Activated naive CD8-positive, alpha-beta T cell treated with anti-CD3 and anti-CD28 coated beads for 36 hours (primary cell): ENCODE measurements at regions not wholly inside any gene's neighbourhood (a gene's known extent, or its start where the extent isn't known, plus 50 kb on each side); places are given as distances from the start of the nearest gene placed in this dataset.
"Not testable (repeated sequence)": the region's sequence is repeated elsewhere in the genome, so short reads cannot be mapped to it uniquely, and the experiment has no call there.

Experiments used
- DNase-seq: peaks from one replicate; pipeline ENCODE4 v3.0.0; 2021
- H3K27ac Mint-ChIP-seq: one replicate; pipeline ENCODE4 v1.8.0; 2022; ENCODE audit warnings: mild to moderate bottlenecking, moderate library complexity, mixed read lengths
- H3K27me3 Mint-ChIP-seq: one replicate; pipeline ENCODE4 v1.8.0; 2022; ENCODE audit warnings: mild to moderate bottlenecking, mixed read lengths
- H3K36me3 Mint-ChIP-seq: one replicate; pipeline ENCODE4 v1.8.0; 2021; ENCODE audit warnings: mild to moderate bottlenecking, mixed read lengths
- H3K4me1 Mint-ChIP-seq: one replicate; pipeline ENCODE4 v1.8.0; 2021; ENCODE audit warnings: mixed read lengths
- H3K4me3 Mint-ChIP-seq: one replicate; pipeline ENCODE4 v1.8.0; 2022; ENCODE audit warnings: mild to moderate bottlenecking, moderate library complexity, mixed read lengths
- H3K9me3 Mint-ChIP-seq: one replicate; pipeline ENCODE4 v1.8.0; 2022; ENCODE audit warnings: mixed read lengths

DNA sequence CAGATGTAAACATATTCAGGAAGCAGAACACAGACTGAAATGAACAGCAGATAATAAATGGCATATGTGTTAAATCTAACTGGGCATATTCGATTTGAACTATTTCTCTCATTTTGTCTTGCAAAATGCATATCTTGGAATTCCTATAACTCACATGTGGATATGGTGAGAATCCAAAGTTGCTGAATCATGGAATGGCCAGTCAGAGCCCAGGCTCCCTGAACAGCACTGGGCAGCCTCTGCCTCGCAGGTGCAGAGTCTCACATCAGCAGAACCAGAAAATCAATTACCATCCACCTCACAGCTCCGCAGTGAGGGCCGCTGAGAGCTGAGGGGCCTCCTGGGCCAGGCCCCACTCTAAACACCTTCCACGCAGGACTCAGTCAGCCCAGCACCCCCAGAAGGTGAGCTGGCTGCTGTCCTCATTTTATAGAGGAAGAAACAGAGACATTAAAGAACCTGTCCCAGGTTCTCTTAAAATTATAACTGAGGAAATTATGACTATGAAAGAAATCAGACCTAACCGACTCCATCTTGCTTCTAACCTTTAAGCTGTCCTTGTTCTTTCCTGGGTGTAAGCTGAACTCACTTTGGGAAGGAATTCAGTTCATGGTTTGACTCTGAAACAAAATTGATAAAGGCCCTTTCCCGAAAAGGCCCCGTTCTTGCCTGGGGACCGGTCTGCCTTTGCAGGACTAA, 269.1 kb upstream of the SFSWAP start:
- H3K27me3 Mint-ChIP-seq, result peaks cover 3% of the 10 kb centered on the region
- no peak overlapping the region for H3K27ac Mint-ChIP-seq
- H3K9me3 Mint-ChIP-seq, result no peaks in the 10 kb centered on the region
- H3K4me3 Mint-ChIP-seq, result no peak overlapping the region
- no peaks in the 10 kb centered on the region for H3K4me1 Mint-ChIP-seq
- DNase-seq, result no peak
- no peaks in the 10 kb centered on the region for H3K36me3 Mint-ChIP-seq

DNA sequence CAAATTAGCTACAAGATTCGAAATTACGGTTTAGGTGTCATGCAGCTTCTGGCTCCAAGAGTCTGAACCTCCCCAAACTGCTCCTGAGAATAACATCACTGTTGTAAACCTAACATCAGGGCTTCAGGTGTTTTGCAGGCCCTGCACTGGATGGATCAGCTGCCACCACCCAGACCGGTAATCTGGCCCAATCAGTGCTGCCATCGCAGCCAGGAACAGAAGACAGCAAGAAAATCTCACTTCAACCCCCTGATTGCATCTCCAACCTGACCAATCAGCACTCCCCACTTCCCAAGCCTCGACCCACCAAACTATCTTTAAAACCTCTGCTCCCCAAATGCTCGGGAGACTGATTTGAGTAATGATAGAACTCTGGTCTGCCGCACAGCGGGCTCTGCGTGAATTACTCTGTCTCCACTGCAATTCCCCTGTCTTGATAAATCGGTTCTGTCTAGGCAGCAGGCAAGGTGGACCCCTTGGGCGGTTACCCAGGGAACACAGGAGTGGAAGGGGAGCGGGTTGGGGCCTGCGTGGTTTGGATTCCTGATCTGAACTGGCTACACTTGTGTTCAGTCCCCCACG, 268.5 kb upstream of the SFSWAP start:
- H3K27ac Mint-ChIP-seq, result no peak overlapping the region
- H3K36me3 Mint-ChIP-seq, result no peaks in the 10 kb centered on the region
- H3K4me3 Mint-ChIP-seq, result no peak overlapping the region
- no peaks in the 10 kb centered on the region for H3K9me3 Mint-ChIP-seq
- no peaks in the 10 kb centered on the region for H3K4me1 Mint-ChIP-seq
- peaks cover 3% of the 10 kb centered on the region for H3K27me3 Mint-ChIP-seq
- no peak for DNase-seq

DNA sequence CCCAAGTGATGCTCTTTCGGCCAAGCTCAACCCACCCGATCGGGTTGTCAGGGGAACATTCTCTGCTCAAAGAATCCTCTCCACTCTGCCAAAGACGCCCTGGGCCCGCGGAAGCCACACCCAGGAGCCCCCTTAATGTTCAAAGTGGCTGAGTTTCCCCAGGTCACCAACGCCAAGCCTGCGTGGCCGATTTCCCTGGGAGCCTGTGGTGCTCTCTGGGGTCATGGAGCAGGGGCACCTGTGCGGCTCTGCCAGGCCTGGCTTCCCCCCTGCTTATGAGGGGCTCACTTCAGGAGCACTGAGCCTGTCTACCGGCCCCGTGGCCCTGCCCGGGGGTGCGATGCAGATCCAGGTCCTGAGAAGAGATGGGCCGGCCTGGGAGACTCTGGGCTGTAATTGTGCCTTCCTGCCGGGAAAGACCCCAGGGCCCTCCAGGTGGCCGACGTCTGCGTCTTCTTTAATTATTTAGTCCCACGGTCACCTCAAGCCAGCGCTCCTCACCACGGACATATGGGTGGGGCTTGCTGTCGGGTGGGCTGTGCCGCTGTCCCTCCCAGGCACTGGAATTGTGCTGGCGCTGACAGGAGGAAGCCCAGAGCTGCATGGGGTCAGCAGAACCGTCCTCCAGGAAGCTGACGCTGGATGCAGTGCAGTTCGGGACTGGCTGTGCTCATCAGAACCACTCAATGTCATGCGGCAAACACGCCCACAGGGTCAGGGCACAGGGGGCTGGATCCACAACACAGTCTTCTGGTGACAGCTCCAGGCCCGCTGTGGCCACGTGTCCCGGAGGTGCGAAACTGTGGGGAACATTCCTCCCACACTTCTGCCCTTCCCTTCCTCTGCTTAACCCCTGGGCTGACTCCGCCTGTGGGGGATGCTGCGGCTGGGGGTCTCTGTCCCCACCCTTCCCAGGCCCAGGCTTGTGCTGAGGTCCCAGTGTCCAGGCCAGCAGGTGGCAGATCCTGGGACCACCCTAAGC, 267.6 kb upstream of the SFSWAP start:
- peaks cover 3% of the 10 kb centered on the region for H3K27me3 Mint-ChIP-seq
- no peak for DNase-seq
- no peaks in the 10 kb centered on the region for H3K4me1 Mint-ChIP-seq
- no peak overlapping the region for H3K27ac Mint-ChIP-seq
- H3K4me3 Mint-ChIP-seq, result no peak overlapping the region
- H3K9me3 Mint-ChIP-seq, result no peaks in the 10 kb centered on the region
- H3K36me3 Mint-ChIP-seq, result no peaks in the 10 kb centered on the region

DNA sequence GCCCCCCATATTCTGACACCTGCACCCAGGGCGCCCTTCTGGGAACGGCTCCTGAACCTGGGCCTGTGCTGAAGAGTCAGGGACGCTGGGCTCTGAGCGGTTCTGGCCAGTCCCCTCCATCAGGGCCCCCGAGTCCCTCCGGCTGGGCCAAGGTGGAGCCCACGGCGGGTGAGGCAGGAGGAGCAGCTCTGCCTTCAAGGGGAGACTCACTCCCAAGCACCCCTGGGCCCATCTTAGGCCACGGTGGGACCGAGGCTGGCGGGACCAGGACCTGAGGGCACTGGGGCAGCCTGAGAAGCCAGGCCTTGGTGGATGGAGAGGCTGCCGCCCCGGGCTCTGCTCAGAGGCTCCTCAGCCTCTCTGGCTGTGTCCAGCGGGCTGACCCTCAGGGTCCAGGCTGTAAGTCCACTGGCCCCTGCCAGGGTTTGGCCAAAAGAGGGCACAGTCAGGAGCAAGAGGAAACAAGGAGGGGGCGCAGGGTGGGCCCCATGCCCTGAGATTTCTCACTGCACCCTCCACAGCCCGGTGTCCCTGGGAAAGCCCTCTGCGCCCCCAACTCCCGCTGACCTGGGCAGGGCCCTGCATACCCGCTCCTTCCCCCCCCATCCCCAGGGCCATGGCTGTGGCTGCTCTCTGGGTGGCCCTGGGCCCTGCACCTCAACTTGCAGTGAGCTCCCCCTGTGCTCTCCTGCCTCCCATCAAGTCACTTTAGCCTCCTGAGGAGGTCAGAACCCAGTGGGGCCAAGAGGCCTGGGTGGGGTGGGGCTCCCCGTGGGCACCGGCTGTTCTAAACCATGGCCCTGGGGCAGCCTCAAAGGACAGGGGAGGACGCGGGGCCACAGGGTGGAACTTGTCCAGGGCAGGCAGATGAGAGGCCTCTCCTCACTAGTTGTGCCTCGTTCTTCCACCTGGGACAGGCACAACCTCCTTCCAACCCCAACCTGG, 266.4 kb upstream of the SFSWAP start:
- no peaks in the 10 kb centered on the region for H3K27me3 Mint-ChIP-seq
- peaks cover 3% of the 10 kb centered on the region for H3K9me3 Mint-ChIP-seq
- DNase-seq, result no peak
- no peaks in the 10 kb centered on the region for H3K36me3 Mint-ChIP-seq
- no peaks in the 10 kb centered on the region for H3K4me1 Mint-ChIP-seq
- no peak overlapping the region for H3K27ac Mint-ChIP-seq
- no peak overlapping the region for H3K4me3 Mint-ChIP-seq

DNA sequence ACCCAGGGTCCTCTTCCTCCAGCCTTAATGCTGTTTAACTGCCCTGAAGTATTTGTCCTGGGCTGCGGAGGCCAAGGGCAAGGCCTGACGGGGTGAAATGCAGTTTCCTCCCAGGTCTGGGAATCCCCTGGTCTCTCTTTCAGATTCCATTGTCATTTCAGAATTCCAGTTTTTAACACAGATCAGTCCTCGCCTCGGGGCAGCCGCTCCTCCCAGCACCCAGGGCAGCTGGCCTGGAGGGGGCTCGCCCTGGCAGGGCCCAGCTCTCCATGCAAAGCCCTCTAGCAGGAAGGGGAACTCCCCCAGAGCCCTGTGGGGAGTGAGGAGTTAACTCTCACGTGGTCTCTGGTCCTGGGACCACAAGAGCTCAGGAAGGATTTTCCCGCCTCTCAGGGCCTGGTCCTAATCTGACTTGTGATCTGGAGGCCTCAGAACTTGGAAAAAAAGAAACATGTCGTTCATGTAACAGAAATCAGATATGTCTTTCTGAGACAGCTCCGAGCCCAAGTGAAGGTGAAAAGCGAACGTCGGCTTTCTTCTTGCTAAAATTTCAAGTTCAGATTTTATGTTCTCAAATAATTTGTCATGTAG, 265.6 kb upstream of the SFSWAP start:
- DNase-seq, result no peak
- Mint-ChIP-seq H3K4me3 (no peak overlapping the region), H3K27ac (no peak overlapping the region), H3K36me3 (no peaks in the 10 kb centered on the region), H3K27me3 (peaks cover 2% of the 10 kb centered on the region), H3K9me3 (peaks cover 4% of the 10 kb centered on the region), H3K4me1 (no peaks in the 10 kb centered on the region)

DNA sequence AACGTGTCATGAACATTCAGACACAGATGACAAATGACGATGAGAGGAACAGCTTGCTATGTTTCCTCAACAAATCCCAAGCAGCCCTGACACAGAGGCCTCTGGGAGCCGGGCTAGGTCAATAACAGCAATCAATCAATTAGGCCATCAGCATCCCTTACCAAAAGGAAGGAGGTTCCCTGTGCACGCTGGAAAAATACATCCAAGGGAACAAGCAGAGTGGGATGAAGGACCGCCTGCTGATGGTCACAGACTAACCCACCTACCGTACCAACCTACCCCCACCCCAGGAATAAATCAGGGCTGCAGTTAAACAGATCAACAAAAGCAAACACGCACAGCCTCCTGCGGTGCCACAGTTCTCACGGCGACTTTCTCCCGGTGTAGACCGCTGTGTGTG, 265.1 kb upstream of the SFSWAP start:
- H3K4me1 Mint-ChIP-seq, result no peaks in the 10 kb centered on the region
- H3K9me3 Mint-ChIP-seq, result peaks cover 7% of the 10 kb centered on the region
- no peak overlapping the region for H3K27ac Mint-ChIP-seq
- DNase-seq, result no peak
- H3K4me3 Mint-ChIP-seq, result no peak overlapping the region
- H3K36me3 Mint-ChIP-seq, result no peaks in the 10 kb centered on the region
- peaks cover 5% of the 10 kb centered on the region for H3K27me3 Mint-ChIP-seq

DNA sequence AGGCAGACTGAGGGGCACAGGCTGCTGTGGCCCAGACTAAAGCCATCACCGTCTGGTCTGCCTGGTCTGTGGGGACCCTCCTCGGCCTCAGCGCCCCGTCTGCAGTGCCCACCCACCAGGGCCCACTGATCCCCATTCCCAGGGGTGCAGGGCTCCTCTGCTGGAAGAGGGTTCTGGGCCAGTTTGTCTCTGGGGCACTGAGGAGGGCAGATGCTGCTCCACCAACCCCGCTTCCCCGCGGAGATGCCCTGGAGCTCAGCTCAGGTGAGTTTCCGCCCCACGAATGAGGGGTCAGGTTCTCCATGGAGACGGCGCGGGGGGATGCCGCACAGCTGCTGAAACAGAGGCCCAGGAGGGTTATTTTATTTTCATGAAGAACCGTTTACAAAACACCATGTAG, 263.3 kb upstream of the SFSWAP start:
- H3K4me3 Mint-ChIP-seq, H3K4me1 Mint-ChIP-seq, H3K27ac Mint-ChIP-seq, H3K36me3 Mint-ChIP-seq, DNase-seq, H3K9me3 Mint-ChIP-seq: not testable (repeated sequence)
- H3K27me3 Mint-ChIP-seq, result peaks cover 17% of the 10 kb centered on the region

DNA sequence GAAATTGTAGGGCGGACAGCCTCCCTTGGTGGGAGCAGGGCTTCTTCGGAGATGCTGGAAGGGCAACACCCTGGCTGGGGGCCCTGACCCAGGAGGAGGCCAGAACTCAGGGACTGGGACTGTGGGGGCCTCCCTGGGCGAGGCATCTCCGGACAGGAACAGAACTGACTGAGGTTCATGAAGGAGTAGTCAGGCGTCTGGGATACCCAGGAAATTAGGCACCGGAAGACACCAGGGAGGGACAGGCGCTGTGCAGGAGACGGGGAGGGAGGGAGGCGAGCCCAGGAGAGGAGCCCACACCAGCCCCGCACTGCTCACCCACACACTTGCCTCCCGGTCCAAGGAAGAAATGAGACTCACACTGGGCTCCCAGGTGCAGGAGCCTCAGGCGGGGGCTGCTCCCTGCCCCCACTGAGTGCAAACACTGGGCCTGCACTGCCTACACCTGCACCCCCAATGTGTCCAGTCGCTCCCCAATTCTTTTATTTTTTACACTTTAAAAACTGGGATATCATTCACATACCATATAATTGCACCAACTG, 262.6 kb upstream of the SFSWAP start:
- Mint-ChIP-seq H3K4me1 (no peaks in the 10 kb centered on the region), H3K36me3 (no peaks in the 10 kb centered on the region), H3K4me3 (no peak overlapping the region), H3K27ac (no peak overlapping the region), H3K27me3 (peaks cover 18% of the 10 kb centered on the region), H3K9me3 (peaks cover 7% of the 10 kb centered on the region)
- no peak for DNase-seq

DNA sequence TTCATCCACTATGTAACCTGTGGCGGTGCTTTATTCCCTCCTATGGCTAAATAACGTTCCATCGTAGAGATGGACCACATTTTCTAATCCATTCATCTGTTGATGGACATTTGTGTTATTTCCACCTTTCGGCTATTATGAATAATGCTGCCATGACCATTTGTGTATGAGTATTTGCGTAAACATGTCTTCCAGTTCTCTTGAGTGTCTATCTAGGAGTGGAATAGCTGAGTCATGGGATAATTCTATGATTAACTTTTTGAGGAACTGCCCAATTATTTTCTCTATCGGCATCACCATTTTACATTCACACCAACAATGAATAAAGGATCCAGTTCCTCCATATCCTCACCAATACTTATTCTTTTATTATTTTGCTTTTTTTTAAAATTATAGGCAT, 261.9 kb upstream of the SFSWAP start:
- DNase-seq, result no peak
- Mint-ChIP-seq H3K4me3 (no peak overlapping the region), H3K27me3 (peaks cover 18% of the 10 kb centered on the region), H3K36me3 (no peaks in the 10 kb centered on the region), H3K9me3 (peaks cover 7% of the 10 kb centered on the region), H3K4me1 (no peaks in the 10 kb centered on the region), H3K27ac (no peak overlapping the region)

DNA sequence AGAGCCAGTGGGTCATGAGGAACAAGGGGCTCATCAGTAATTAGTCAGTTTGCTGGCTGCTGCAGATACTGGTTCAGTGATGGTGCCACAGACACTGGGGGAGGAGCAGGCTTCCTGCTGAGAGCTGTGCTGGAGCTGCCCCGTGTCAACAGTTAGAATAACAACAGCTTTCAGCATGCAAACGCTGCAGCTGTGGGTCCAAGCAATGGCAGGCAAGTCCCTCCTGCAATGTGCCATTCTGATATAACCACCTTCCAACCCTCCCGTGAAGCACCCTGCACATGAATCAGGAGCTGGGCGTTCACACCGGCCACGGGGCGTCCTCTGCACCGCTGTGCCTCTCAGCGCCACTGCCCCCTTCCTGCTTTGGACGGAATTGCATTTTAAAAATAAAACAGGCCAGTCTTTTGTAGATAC, 258.4 kb upstream of the SFSWAP start:
- Mint-ChIP-seq H3K4me3 (no peak overlapping the region), H3K27ac (no peak overlapping the region), H3K9me3 (peaks cover 7% of the 10 kb centered on the region), H3K27me3 (peaks cover 23% of the 10 kb centered on the region), H3K4me1 (no peaks in the 10 kb centered on the region), H3K36me3 (no peaks in the 10 kb centered on the region)
- peak; percentile 24 for DNase-seq

DNA sequence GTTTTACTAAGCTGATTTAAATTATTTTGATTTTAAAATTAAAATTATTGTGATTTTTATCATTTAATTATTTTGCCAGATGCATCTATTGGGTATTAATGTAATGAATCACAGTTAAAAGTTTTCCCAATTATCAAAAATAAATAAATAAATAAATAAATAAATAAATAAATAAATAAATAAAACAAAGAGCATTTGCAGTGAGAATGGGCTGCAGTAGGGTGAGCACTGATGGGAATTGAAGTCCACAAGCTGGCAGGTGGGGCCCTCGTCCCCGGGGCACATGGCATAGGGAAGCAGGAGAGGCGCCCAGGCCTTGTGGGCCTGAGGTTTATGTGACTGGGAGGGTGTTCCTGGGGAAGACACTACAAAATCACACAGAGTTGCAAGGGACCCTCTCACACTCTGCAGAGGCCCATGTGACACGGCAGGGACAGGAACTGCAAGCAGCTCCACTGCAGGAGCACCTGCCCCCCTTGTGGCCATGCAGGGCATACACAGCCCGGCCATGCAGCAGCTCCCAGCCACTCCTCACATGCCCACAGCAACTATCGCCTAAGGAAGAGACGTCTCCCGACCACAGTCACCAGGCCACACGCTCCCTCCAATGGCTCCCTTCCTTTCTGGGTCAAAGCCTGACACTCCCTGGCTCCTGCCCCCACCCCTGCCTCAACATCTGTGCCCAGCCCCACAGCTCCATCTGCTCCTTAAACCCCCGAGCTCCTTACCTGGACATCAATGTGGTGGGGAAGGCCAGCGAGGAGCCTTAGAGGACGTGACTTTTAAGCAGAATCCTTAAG, 256.3 kb upstream of the SFSWAP start:
- Mint-ChIP-seq H3K4me1 (no peaks in the 10 kb centered on the region), H3K9me3 (peaks cover 4% of the 10 kb centered on the region), H3K27ac (no peak overlapping the region), H3K36me3 (no peaks in the 10 kb centered on the region), H3K4me3 (no peak overlapping the region), H3K27me3 (peaks cover 23% of the 10 kb centered on the region)
- peak; percentile 49 for DNase-seq

DNA sequence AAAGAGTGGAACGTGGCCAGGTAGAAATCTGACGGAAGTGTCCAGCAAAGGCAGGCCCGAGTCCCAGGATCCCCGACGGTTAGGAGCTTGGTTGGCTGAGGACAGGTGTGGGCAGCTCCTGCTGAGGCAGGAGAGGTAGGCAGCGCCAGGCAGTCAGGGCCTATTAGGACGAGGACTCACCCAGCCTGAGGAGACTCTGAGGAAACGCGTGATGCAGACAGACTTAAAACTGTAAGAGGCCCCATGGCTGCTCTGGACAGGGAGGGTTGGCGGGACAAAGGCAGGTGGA, 255.7 kb upstream of the SFSWAP start:
- H3K9me3 Mint-ChIP-seq, result peaks cover 4% of the 10 kb centered on the region
- peaks cover 22% of the 10 kb centered on the region for H3K27me3 Mint-ChIP-seq
- DNase-seq, result no peak
- no peak overlapping the region for H3K4me3 Mint-ChIP-seq
- no peak overlapping the region for H3K27ac Mint-ChIP-seq
- H3K4me1 Mint-ChIP-seq, result no peaks in the 10 kb centered on the region
- no peaks in the 10 kb centered on the region for H3K36me3 Mint-ChIP-seq

DNA sequence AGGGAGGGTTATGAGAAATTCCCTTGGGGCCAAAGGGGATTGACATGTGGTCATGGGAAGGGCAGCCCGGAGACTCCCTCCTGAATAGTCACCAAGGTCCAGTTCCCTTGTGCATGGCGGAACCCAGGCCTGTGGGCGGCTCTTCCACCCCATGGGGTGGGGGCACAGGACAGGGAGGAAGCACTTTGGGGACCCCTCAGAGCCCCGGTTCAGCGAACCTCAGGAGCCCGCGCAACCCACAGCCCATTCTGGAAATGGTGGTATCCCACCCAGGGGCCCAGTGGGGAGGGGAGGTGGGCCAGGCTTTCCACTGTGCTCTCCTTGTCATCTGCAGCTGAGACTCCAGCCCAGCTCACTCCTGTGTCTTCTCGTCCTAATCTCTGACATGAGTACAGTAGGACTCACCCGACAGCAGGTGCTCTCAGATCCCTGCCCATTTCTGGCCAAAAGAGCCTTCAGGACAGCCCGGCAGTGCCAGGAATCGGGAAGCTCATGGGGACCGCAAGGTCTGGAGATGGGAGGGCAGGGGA, 255.2 kb upstream of the SFSWAP start:
- H3K4me1 Mint-ChIP-seq, result no peaks in the 10 kb centered on the region
- no peaks in the 10 kb centered on the region for H3K9me3 Mint-ChIP-seq
- no peak for DNase-seq
- peaks cover 18% of the 10 kb centered on the region for H3K27me3 Mint-ChIP-seq
- H3K36me3 Mint-ChIP-seq, result no peaks in the 10 kb centered on the region
- H3K27ac Mint-ChIP-seq, result no peak overlapping the region
- H3K4me3 Mint-ChIP-seq, result no peak overlapping the region
